GM23338 (cell line): ENCODE measurements at regions not wholly inside any gene's neighbourhood (a gene's known extent, or its start where the extent isn't known, plus 50 kb on each side); places are given as distances from the start of the nearest gene placed in this dataset.

Experiments used
- ATAC-seq: fragments of 200-7000 bp; cut with Tn5 transposase; 3 replicates; pipeline ENCODE4 v1.9.1; 2020
- DNase-seq: peaks from one replicate; pipeline ENCODE4 v3.0.0-alpha.2; 2015; ENCODE audit warnings: low spot score
- H2AFZ ChIP-seq: fragments of 200-600 bp; sonication (generic); 2 replicates; pipeline ENCODE4 v1.8.0; 2016; ENCODE audit warnings: antibody characterized with exemption, mild to moderate bottlenecking, moderate library complexity
- H3F3A ChIP-seq: fragments of 200-600 bp; sonication (generic); replicated peaks from 2 replicates; pipeline ENCODE4 v1.8.0; 2017; ENCODE audit warnings: antibody characterized with exemption, mixed run types, low read depth
- H3K27ac ChIP-seq: fragments of 200-600 bp; sonication (generic); 2 replicates; pipeline ENCODE4 v1.6.1; 2016; ENCODE audit warnings: low read depth
- H3K27me3 ChIP-seq: fragments of 200-600 bp; sonication (generic); 2 replicates; pipeline ENCODE4 v1.8.0; 2016; ENCODE audit warnings: mild to moderate bottlenecking, mixed run types, moderate library complexity; ENCODE audit not compliant: insufficient read depth
- H3K36me3 ChIP-seq: fragments of 200-600 bp; sonication (generic); 2 replicates; pipeline ENCODE4 v1.8.0; 2016; ENCODE audit warnings: mild to moderate bottlenecking; ENCODE audit not compliant: insufficient read depth
- H3K4me1 ChIP-seq: fragments of 200-600 bp; sonication (generic); 2 replicates; pipeline ENCODE4 v1.8.0; 2016; ENCODE audit warnings: mild to moderate bottlenecking, moderate library complexity; ENCODE audit not compliant: insufficient read depth
- H3K4me2 ChIP-seq: fragments of 200-600 bp; sonication (generic); 2 replicates; pipeline ENCODE4 v1.7.1; 2017; ENCODE audit warnings: mixed run types
- H3K4me3 ChIP-seq: fragments of 200-600 bp; sonication (generic); 2 replicates; pipeline ENCODE4 v1.6.1; 2016; ENCODE audit warnings: mixed run types
- H3K79me2 ChIP-seq: fragments of 200-600 bp; sonication (generic); replicated peaks from 2 replicates; pipeline ENCODE4 v1.8.0; 2017; ENCODE audit warnings: mild to moderate bottlenecking; ENCODE audit not compliant: insufficient read depth
- H3K9me2 ChIP-seq: fragments of 200-600 bp; sonication (generic); 2 replicates; pipeline ENCODE4 v1.8.0; 2017; ENCODE audit not compliant: insufficient read depth
- H4K20me1 ChIP-seq: fragments of 200-600 bp; sonication (generic); replicated peaks from 2 replicates; pipeline ENCODE4 v1.8.0; 2017; ENCODE audit warnings: mild to moderate bottlenecking; ENCODE audit not compliant: insufficient read depth
- H3K27ac Mint-ChIP-seq: 2 replicates; pipeline ENCODE4 v1.8.0; 2020; ENCODE audit warnings: inconsistent platforms, mild to moderate bottlenecking, moderate library complexity, mixed read lengths
- H3K27me3 Mint-ChIP-seq: 3 replicates; pipeline ENCODE4 v1.8.0; 2022; ENCODE audit warnings: low read depth, mild to moderate bottlenecking, moderate library complexity, mixed read lengths, inconsistent platforms; ENCODE audit not compliant: insufficient read depth, poor library complexity
- H3K36me3 Mint-ChIP-seq: 3 replicates; pipeline ENCODE4 v1.8.0; 2021; ENCODE audit warnings: low read depth, mild to moderate bottlenecking, inconsistent platforms, moderate library complexity, mixed read lengths
- H3K4me1 Mint-ChIP-seq: 3 replicates; pipeline ENCODE4 v1.8.0; 2020; ENCODE audit warnings: mild to moderate bottlenecking, inconsistent platforms, mixed read lengths
- H3K4me3 Mint-ChIP-seq: 3 replicates; pipeline ENCODE4 v1.8.0; 2021; ENCODE audit warnings: moderate library complexity, mild to moderate bottlenecking, inconsistent platforms, mixed read lengths
- H3K9me3 Mint-ChIP-seq: 3 replicates; pipeline ENCODE4 v1.8.0; 2020; ENCODE audit warnings: moderate library complexity, mild to moderate bottlenecking, inconsistent platforms, mixed read lengths
- CTCF ChIP-seq, 2 experiments: fragments of 200-600 bp in 1 of 2; sonication (generic) in 1 of 2; conservative IDR thresholded peaks; 2 replicates each; pipeline versions ENCODE4 v1.5.1 to v1.6.1; 2016 to 2017; ENCODE audit warnings: antibody characterized with exemption in 2 of 2, low read depth in 2 of 2, mild to moderate bottlenecking in 2 of 2, moderate library complexity in 1 of 2
- EZH2 ChIP-seq: fragments of 200-600 bp; sonication (generic); IDR thresholded peaks from one replicate; pipeline ENCODE4 v1.8.0; 2017; ENCODE audit warnings: antibody characterized with exemption, mild to moderate bottlenecking, low read depth; ENCODE audit not compliant: unreplicated experiment
- NANOG ChIP-seq: IDR thresholded peaks from 2 replicates; pipeline ENCODE4 v1.6.1; 2016; ENCODE audit warnings: antibody characterized with exemption, borderline replicate concordance
- ZNF331 ChIP-seq: fragments of 250-450 bp; sonication (Bioruptor Pico); IDR thresholded peaks from 2 replicates; pipeline ENCODE4 v1.5.0; 2020; ENCODE audit warnings: low read depth, mild to moderate bottlenecking, moderate library complexity
- ZNF462 ChIP-seq: fragments of 250-450 bp; sonication (Bioruptor Pico); IDR thresholded peaks from 2 replicates; pipeline ENCODE4 v1.5.0; 2020; ENCODE audit warnings: mild to moderate bottlenecking, moderate library complexity

- ATAC-seq, result no peak
Observed at GRCh38 chr2:199607914-199608313, 150.2 kb upstream of the SATB2 start.

More at GRCh38 chr2:199607914-199608313, 150.2 kb upstream of the SATB2 start:
- Histone ChIP-seq H3K79me2 (no peaks in the 10 kb centered on the region), H3K27me3 (peaks cover 23% of the 10 kb centered on the region), H4K20me1 (no peaks in the 10 kb centered on the region), H3F3A (no peaks in the 10 kb centered on the region), H3K4me3 (no peak overlapping the region), H3K4me2 (no peak overlapping the region), H2AFZ (no peak overlapping the region), H3K27ac (no peak overlapping the region), H3K9me2 (no peaks in the 10 kb centered on the region), H3K36me3 (no peaks in the 10 kb centered on the region), H3K4me1 (peaks cover 14% of the 10 kb centered on the region)
- Mint-ChIP-seq H3K27ac (no peak overlapping the region), H3K36me3 (no peaks in the 10 kb centered on the region), H3K4me3 (no peak overlapping the region), H3K9me3 (no peaks in the 10 kb centered on the region), H3K27me3 (peaks cover 9% of the 10 kb centered on the region), H3K4me1 (peaks cover 25% of the 10 kb centered on the region)
- DNase-seq, result no peak
- TF ChIP-seq NANOG, result no peak
- TF ChIP-seq ZNF331 (CRISPR knock-in tag), result no peak
- no peak for TF ChIP-seq EZH2
- TF ChIP-seq CTCF (conservative IDR thresholded peaks at IDR 0.05; ENCODE audit: low read depth in 2 of 2), result no peak
- no peak for TF ChIP-seq ZNF462 (CRISPR knock-in tag)
